ENCODE measurements at regions not wholly inside any gene's neighbourhood (a gene's known extent, or its start where the extent isn't known, plus 50 kb on each side); places are given as distances from the start of the nearest gene placed in this dataset.

GRCh38 chr6:25150863-25151262 is 128.3 kb upstream of the CARMIL1 start:
- Mint-ChIP-seq H3K9me3 (ENCODE audit: low read depth) (peaks cover 2% of the 10 kb centered on the region), H3K27me3 (no peaks in the 10 kb centered on the region), H3K4me3 (ENCODE audit: low read depth) (no peak overlapping the region), H3K27ac (no peak overlapping the region), H3K4me1 (ENCODE audit: low read depth) (peaks cover 5% of the 10 kb centered on the region), H3K36me3 (ENCODE audit: insufficient read depth) (no peaks in the 10 kb centered on the region)
- DNase-seq (ENCODE audit: low spot score, unreplicated experiment): no peak
- no peak for TF ChIP-seq CTCF (IDR thresholded peaks at IDR 0.05; ENCODE audit: unreplicated experiment)

- Mint-ChIP-seq H3K9me3 (ENCODE audit: low read depth) (peaks cover 17% of the 10 kb centered on the region), H3K36me3 (ENCODE audit: insufficient read depth) (no peaks in the 10 kb centered on the region), H3K4me1 (ENCODE audit: low read depth) (peaks cover 5% of the 10 kb centered on the region), H3K27me3 (no peaks in the 10 kb centered on the region), H3K27ac (no peak overlapping the region), H3K4me3 (ENCODE audit: low read depth) (no peak overlapping the region)
- TF ChIP-seq CTCF (IDR thresholded peaks at IDR 0.05; ENCODE audit: unreplicated experiment): no peak
- no peak for DNase-seq (ENCODE audit: low spot score, unreplicated experiment)
Measured at GRCh38 chr6:25153079-25153478, 126.1 kb upstream of the CARMIL1 start.

GRCh38 chr6:25154034-25154596 is 125.1 kb upstream of the CARMIL1 start:
- Mint-ChIP-seq H3K4me1 (ENCODE audit: low read depth) (peaks cover 5% of the 10 kb centered on the region), H3K27ac (peak overlapping the region; percentile 42), H3K9me3 (ENCODE audit: low read depth) (peaks cover 17% of the 10 kb centered on the region), H3K27me3 (no peaks in the 10 kb centered on the region), H3K4me3 (ENCODE audit: low read depth) (no peak overlapping the region), H3K36me3 (ENCODE audit: insufficient read depth) (no peaks in the 10 kb centered on the region)
- TF ChIP-seq CTCF (IDR thresholded peaks at IDR 0.05; ENCODE audit: unreplicated experiment): no peak
- DNase-seq (ENCODE audit: low spot score, unreplicated experiment): no peak

GRCh38 chr6:25155211-25155610 is 124.0 kb upstream of the CARMIL1 start:
- DNase-seq (ENCODE audit: low spot score, unreplicated experiment): no peak
- Mint-ChIP-seq H3K9me3 (ENCODE audit: low read depth) (peaks cover 25% of the 10 kb centered on the region), H3K27ac (no peak overlapping the region), H3K4me1 (ENCODE audit: low read depth) (peaks cover 5% of the 10 kb centered on the region), H3K4me3 (ENCODE audit: low read depth) (no peak overlapping the region), H3K36me3 (ENCODE audit: insufficient read depth) (no peaks in the 10 kb centered on the region), H3K27me3 (no peaks in the 10 kb centered on the region)
- TF ChIP-seq CTCF (IDR thresholded peaks at IDR 0.05; ENCODE audit: unreplicated experiment): no peak

- H3K27me3 Mint-ChIP-seq: peaks cover 1% of the 10 kb centered on the region
- DNase-seq (ENCODE audit: low spot score, unreplicated experiment): no peak
- no peak for TF ChIP-seq CTCF (IDR thresholded peaks at IDR 0.05; ENCODE audit: unreplicated experiment)
- peaks cover 5% of the 10 kb centered on the region for H3K4me1 Mint-ChIP-seq (ENCODE audit: low read depth)
- no peak overlapping the region for H3K27ac Mint-ChIP-seq
- no peaks in the 10 kb centered on the region for H3K36me3 Mint-ChIP-seq (ENCODE audit: insufficient read depth)
- no peak overlapping the region for H3K4me3 Mint-ChIP-seq (ENCODE audit: low read depth)
- H3K9me3 Mint-ChIP-seq (ENCODE audit: low read depth): peaks cover 29% of the 10 kb centered on the region
Measured at GRCh38 chr6:25156123-25156522, 123.1 kb upstream of the CARMIL1 start.
